HepG2 (cell line): ENCODE measurements at regions not wholly inside any gene's neighbourhood (a gene's known extent, or its start where the extent isn't known, plus 50 kb on each side); places are given as distances from the start of the nearest gene placed in this dataset.

Experiments
- ATAC-seq: fragments of 200-7000 bp; cut with Tn5 transposase; 3 replicates; pipeline ENCODE4 v1.9.1; 2020; ENCODE audit warnings: mild to moderate bottlenecking, moderate library complexity
- BruUV-seq: library from RNA; stranded (reverse); fragments of 400-500 nt; replicated peaks from 2 replicates; lab custom pipeline; 2021; lab: Mats Ljungman, UMichigan
- CTCF ChIA-PET: fragments of 300-600 bp; formaldehyde crosslinking; extraction: SDS; loops from one replicate; lab custom pipeline; 2021; ENCODE audit warnings: low total read pairs, inconsistent platforms, low intra/inter-chr PET ratio; lab: Yijun Ruan, JAX
- POLR2A ChIA-PET: fragments of 350-600 bp; sonication (Branson Sonifier 250); formaldehyde crosslinking; loops from one replicate; lab custom pipeline; 2020; ENCODE audit warnings: antibody characterized with exemption, inconsistent platforms; lab: Yijun Ruan, JAX
- DNase-seq: peaks from one replicate; pipeline ENCODE4 v3.0.0-alpha.2; 2015; ENCODE audit warnings: low spot score
- FAIRE-seq: peaks from 3 replicates; lab custom pipeline; 2011; peaks lifted over from hg19 to GRCh38; lab: Jason Lieb, UNC
- H2AFZ ChIP-seq: one replicate; pipeline ENCODE4 v1.6.1; 2011; ENCODE audit warnings: low read length, inconsistent platforms
- H3K27ac ChIP-seq: fragments of 300-600 bp; 3 replicates; pipeline ENCODE4 v1.8.0; 2011; ENCODE audit warnings: mixed run types, mild to moderate bottlenecking, mixed read lengths, low read length, inconsistent platforms; ENCODE audit not compliant: insufficient read depth; ENCODE audit errors: extremely low read length
- H3K27me3 ChIP-seq, 2 experiments: fragments of 200-600 bp in 1 of 2; 2 replicates in 1 of 2; 3 replicates in 1 of 2; pipeline versions ENCODE4 v1.6.0 to v1.8.0; 2011; ENCODE audit warnings: low read length in 2 of 2, mild to moderate bottlenecking in 2 of 2, moderate library complexity in 2 of 2, inconsistent platforms in 1 of 2; ENCODE audit not compliant: insufficient read depth in 2 of 2, control insufficient read depth in 1 of 2
- H3K36me3 ChIP-seq, 2 experiments: fragments of 200-600 bp in 1 of 2; replicated peaks in 1 of 2; 2 replicates in 1 of 2; 3 replicates in 1 of 2; pipeline versions ENCODE4 v1.5.1 to v1.8.0; 2011; ENCODE audit warnings: low read length in 2 of 2, inconsistent platforms in 1 of 2; ENCODE audit not compliant: insufficient read depth in 2 of 2, control insufficient read depth in 1 of 2
- H3K4me1 ChIP-seq: 2 replicates; pipeline ENCODE4 v1.5.1; 2012; ENCODE audit warnings: low read length, inconsistent platforms; ENCODE audit not compliant: insufficient read depth
- H3K4me2 ChIP-seq: 2 replicates; pipeline ENCODE4 v1.6.0; 2011; ENCODE audit warnings: low read depth, low read length, inconsistent platforms
- H3K4me3 ChIP-seq, 3 experiments: fragments of 200-600 bp in 1 of 3; sonication (generic), shearing (Covaris generic) in 1 of 3; replicated peaks in 1 of 3; 2 replicates each; pipeline ENCODE4 v1.5.1; 2011 to 2016; ENCODE audit warnings: low read length in 3 of 3, inconsistent platforms in 2 of 3, low read depth in 2 of 3, mild to moderate bottlenecking in 2 of 3, control low read depth in 1 of 3, mixed read lengths in 1 of 3; ENCODE audit not compliant: insufficient read depth in 1 of 3
- H3K79me2 ChIP-seq: one replicate; pipeline ENCODE4 v1.6.1; 2011; ENCODE audit warnings: low read length, inconsistent platforms; ENCODE audit not compliant: insufficient read depth
- H3K9ac ChIP-seq: 2 replicates; pipeline ENCODE4 v1.6.0; 2011; ENCODE audit warnings: mild to moderate bottlenecking, low read depth, low read length, inconsistent platforms; ENCODE audit not compliant: insufficient read depth
- H3K9me3 ChIP-seq: 2 replicates; pipeline ENCODE4 v1.5.1; 2012; ENCODE audit warnings: mild to moderate bottlenecking, low read length
- H4K20me1 ChIP-seq: 2 replicates; pipeline ENCODE4 v1.6.0; 2011; ENCODE audit warnings: inconsistent platforms, mild to moderate bottlenecking, low read length, moderate library complexity; ENCODE audit not compliant: insufficient read depth
- NR3C1 ChIP-seq: sonication (generic); formaldehyde crosslinking; IDR thresholded peaks from 2 replicates; pipeline ENCODE4 v1.4.0; 2020; ENCODE audit warnings: missing genetic modification reagents
- PRDM4 ChIP-seq: sonication (generic); formaldehyde crosslinking; IDR thresholded peaks from 2 replicates; pipeline ENCODE4 v1.9.0; 2021; ENCODE audit warnings: missing genetic modification reagents, borderline replicate concordance
- RCOR2 ChIP-seq: IDR thresholded peaks from 2 replicates; pipeline ENCODE4 v1.6.1; 2016; ENCODE audit warnings: missing biosample characterization, missing genetic modification reagents
- SAFB2 ChIP-seq: sonication (generic); formaldehyde crosslinking; IDR thresholded peaks from 2 replicates; pipeline ENCODE4 v1.5.1; 2020; ENCODE audit warnings: missing genetic modification reagents, low read depth, mild to moderate bottlenecking, borderline replicate concordance
- SP140L ChIP-seq: sonication (generic); formaldehyde crosslinking; IDR thresholded peaks from 2 replicates; pipeline ENCODE4 v1.4.0; 2020; ENCODE audit warnings: missing genetic modification reagents, borderline replicate concordance
- SP4 ChIP-seq: sonication (generic); formaldehyde crosslinking; IDR thresholded peaks from 2 replicates; pipeline ENCODE4 v1.8.1; 2023; ENCODE audit warnings: mild to moderate bottlenecking, missing genetic modification reagents
- TMF1 ChIP-seq: sonication (generic); formaldehyde crosslinking; IDR thresholded peaks from 2 replicates; pipeline ENCODE4 v1.8.1; 2022; ENCODE audit warnings: low read depth, missing genetic modification reagents
- YEATS2 ChIP-seq: sonication (generic); formaldehyde crosslinking; IDR thresholded peaks from 2 replicates; pipeline ENCODE4 v1.4.0; 2020; ENCODE audit warnings: missing genetic modification reagents, borderline replicate concordance
- ZBTB44 ChIP-seq: sonication (generic); formaldehyde crosslinking; IDR thresholded peaks from 2 replicates; pipeline ENCODE4 v1.4.0; 2020; ENCODE audit warnings: missing genetic modification reagents
- ZFP90 ChIP-seq: sonication (generic); formaldehyde crosslinking; IDR thresholded peaks from 2 replicates; pipeline ENCODE4 v1.8.0; 2022; ENCODE audit warnings: missing genetic modification reagents, mild to moderate bottlenecking, inconsistent platforms, borderline replicate concordance
- ZFX ChIP-seq: sonication (generic); formaldehyde crosslinking; IDR thresholded peaks from 2 replicates; pipeline ENCODE4 v1.4.0; 2020; ENCODE audit warnings: mild to moderate bottlenecking, low read depth, missing genetic modification reagents, moderate library complexity
- ZNF142 ChIP-seq: sonication (generic); formaldehyde crosslinking; IDR thresholded peaks from 2 replicates; pipeline ENCODE4 v1.4.0; 2020; ENCODE audit warnings: missing genetic modification reagents
- ZNF326 ChIP-seq: sonication (generic); formaldehyde crosslinking; IDR thresholded peaks from 2 replicates; pipeline ENCODE4 v1.4.0; 2020; ENCODE audit warnings: missing genetic modification reagents, borderline replicate concordance
- ZNF567 ChIP-seq: sonication (generic); formaldehyde crosslinking; IDR thresholded peaks from 2 replicates; pipeline ENCODE4 v1.8.1; 2023; ENCODE audit warnings: mild to moderate bottlenecking, missing genetic modification reagents, borderline replicate concordance
- ZSCAN31 ChIP-seq: sonication (generic); formaldehyde crosslinking; IDR thresholded peaks from 2 replicates; pipeline ENCODE4 v1.5.0; 2020; ENCODE audit warnings: low read depth, mild to moderate bottlenecking, missing genetic modification reagents
- WGBS: methylation state at CpG from one replicate; pipeline ENCODE4 v1.1.6; 2017; ENCODE audit warnings: low lambda C conversion rate; 5-methylcytosine and 5-hydroxymethylcytosine counted together
- in situ Hi-C: cut with HindIII; loops from 2 replicates; pipeline ENCODE4 v1.10.0; 2017; ENCODE audit warnings: low pct_unique_long_range_greater_than_20kb; ENCODE audit not compliant: extremely low pct_ligation_motif_present
- intact Hi-C: fragments of 100-400 bp; cut with micrococcal nuclease; formaldehyde crosslinking; loops from one replicate; pipeline ENCODE4 v1.10.0; 2022; ENCODE audit not compliant: unreplicated experiment

GRCh38 chr4:15148199-15148598 lies 145.9 kb downstream of the CPEB2 start (continued):
- TF ChIP-seq ZBTB44 (CRISPR knock-in tag) (no peak), SAFB2 (no peak), YEATS2 (no peak), ZSCAN31 (CRISPR knock-in tag) (no peak)
- TF ChIP-seq, all 625 proteins: peak for 0

GRCh38 chr4:15148691-15149090 lies 146.4 kb downstream of the CPEB2 start:
- WGBS, result 89% methylated on average over 7 of the region's 7 CpGs
- in situ Hi-C loops, result loop anchor here (10.0 kb wide), 1 partner anchor 144 kb away; the partner anchor contains the start of gene CPEB2
- Histone ChIP-seq H3K9ac (no peak overlapping the region), H3K79me2 (no peaks in the 10 kb centered on the region), H3K4me3 (no peak overlapping the region), H3K9me3 (no peaks in the 10 kb centered on the region), H3K36me3 (no peaks in the 10 kb centered on the region), H2AFZ (no peak overlapping the region), H3K4me2 (no peak overlapping the region), H3K4me1 (peaks cover 67% of the 10 kb centered on the region), H3K27ac (no peak overlapping the region), H4K20me1 (no peaks in the 10 kb centered on the region), H3K27me3 (no peaks in the 10 kb centered on the region)
- FAIRE-seq (no peak), ATAC-seq (no peak), DNase-seq (no peak)
- BruUV-seq, result no TSS peak
- POLR2A ChIA-PET, result interaction anchor here (1.4 kb wide), 1 partner anchor 144 kb away, joined by 3 read pairs; no protein-coding TSS in a partner anchor
- intact Hi-C loops, result loop anchor here (5.0 kb wide), 1 partner anchor 146 kb away; the partner anchor contains the start of gene CPEB2
- CTCF ChIA-PET, result no interaction called here
- TF ChIP-seq ZFP90 (CRISPR knock-in tag), result no peak
- TF ChIP-seq ZFX (CRISPR knock-in tag), result no peak
- no peak for TF ChIP-seq SP4 (CRISPR knock-in tag)
- no peak for TF ChIP-seq ZNF326 (CRISPR knock-in tag)
- TF ChIP-seq ZNF142, result no peak
- TF ChIP-seq ZNF567 (CRISPR knock-in tag), result no peak
- TF ChIP-seq PRDM4 (CRISPR knock-in tag), result no peak
- TF ChIP-seq SP140L (CRISPR knock-in tag), result no peak
- no peak for TF ChIP-seq TMF1 (CRISPR knock-in tag)
- no peak for TF ChIP-seq NR3C1 (CRISPR knock-in tag)
- TF ChIP-seq RCOR2, result no peak
